Fibroblast of upper back skin (primary cell): ENCODE measurements at regions not wholly inside any gene's neighbourhood (a gene's known extent, or its start where the extent isn't known, plus 50 kb on each side); places are given as distances from the start of the nearest gene placed in this dataset.
A peak's percentile ranks its signal among the peaks of the same experiment; 100 is the strongest.

Experiments used
- DNase-seq: peaks from one replicate; pipeline ENCODE4 v3.0.0-alpha.2; 2013

DNA sequence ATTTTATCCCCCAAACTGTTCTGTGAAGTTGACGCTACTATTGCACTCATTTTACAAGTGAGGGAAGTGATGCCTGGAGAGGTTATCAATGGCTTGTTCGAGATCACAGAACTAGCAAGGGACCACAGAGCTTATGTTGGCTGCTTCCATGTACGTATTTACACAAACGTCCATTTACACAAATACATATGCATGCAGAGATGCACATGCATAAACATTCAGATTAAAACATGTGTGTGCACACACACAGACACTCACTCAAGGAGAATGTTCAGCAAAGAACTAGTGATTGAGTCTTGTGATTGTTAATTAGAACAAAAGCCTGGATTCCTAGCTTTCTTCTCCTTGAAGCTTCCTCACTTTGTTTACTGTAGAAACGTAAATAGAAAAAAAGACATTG, 321.5 kb upstream of the CHD6 start:
- DNase-seq = no peak

DNA sequence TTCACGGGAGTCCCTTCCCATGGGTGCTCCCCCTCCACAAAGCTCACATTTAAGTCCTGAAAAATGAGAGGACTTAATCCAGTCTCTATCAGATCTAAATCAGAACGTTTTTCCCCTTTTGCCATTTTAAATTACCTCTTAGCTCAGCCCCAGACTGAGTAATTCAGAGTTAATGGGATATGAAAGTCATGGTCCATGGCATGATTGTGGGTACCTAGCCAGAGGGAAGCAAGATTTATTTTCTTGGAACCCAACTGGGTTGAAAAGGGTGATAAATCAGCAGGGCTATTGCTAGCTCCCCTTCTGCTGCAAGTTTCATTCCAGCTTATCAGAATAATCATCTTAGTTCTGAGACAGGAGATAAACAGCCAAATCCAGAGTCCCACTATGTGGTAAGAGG, 320.2 kb upstream of the CHD6 start:
- DNase-seq = no peak

DNA sequence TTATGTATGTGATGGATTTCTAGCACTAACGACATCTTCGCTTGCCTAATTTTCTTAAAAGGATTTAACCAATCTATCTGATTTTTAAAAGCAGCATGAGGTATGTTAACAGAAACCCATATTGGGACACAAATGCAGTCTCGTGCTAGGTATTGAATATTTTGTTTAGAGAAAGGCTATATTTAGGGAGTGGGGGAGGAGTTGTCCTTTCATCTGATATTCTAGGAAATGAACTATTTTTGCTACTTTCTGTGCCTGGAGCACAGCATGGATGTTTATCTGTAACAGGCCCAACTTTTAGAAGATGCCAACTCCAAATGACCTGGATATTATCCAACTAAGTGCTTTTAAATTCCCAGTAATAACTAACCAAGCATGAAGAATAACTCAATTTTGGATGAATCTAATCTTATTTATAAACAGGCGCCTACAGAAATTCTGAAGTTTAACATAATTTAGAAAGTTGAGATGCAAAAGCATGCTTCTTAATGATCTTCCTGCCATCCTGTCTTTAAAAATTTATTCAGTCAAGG, 317.1 kb upstream of the CHD6 start:
- no peak for DNase-seq

DNA sequence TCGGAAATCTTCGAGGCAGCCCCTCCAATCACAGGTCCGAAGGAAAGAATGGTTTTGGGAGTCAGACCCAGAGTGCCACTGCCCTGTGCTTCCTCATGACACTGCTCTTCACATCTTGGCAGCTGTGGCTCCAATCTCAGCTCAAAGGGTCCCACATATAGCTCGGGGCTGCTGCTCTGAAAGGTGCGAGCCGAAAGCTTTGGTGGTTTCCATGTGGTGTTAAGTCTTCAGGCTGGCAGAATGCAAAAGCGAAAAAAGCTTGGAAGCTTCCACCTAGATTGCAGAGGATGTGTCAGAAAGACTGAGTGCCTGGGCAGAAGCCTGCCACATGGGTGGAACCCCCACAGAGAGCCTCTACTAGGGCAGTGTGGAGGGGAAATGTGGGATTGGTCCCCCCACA, 314.3 kb upstream of the CHD6 start:
- no peak for DNase-seq

DNA sequence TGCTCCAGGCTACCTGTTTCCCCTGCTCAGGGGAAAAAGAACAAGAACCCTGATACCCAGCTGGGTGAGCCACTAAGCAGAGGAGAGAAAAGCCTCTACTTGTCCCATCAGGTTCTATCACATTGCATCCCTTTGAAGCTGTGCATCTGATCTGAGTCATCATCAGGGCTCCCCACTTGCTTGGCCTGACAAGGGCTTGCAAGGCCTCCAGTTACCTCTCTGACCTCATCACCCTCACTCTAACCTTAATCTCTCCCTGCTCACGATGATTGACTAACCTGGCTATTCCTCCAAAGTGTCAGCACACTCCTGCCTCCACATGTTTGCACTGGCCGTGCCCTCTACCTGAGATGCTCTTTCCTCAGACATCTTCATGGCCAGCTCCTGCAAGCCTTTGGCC, 309.5 kb upstream of the CHD6 start:
- no peak for DNase-seq

DNA sequence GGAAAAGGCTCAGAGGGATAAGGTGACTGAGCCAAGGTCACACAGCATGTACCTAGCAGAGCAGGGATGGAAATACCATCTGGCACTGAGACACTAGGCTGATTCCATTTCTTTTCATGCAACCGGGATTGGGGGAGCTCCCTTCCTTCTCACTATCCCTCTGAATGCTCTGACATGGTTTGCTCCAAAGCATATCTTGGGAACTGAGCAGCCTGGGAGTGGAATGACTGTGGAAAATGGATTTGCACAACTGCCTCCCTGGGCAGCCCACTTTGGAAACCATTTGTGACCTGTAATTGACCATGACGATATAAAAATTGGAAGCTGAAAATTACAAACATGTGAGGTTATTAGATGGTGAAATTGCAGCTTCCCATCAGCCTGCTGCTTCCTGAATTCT, 309.0 kb upstream of the CHD6 start:
- DNase-seq = no peak

DNA sequence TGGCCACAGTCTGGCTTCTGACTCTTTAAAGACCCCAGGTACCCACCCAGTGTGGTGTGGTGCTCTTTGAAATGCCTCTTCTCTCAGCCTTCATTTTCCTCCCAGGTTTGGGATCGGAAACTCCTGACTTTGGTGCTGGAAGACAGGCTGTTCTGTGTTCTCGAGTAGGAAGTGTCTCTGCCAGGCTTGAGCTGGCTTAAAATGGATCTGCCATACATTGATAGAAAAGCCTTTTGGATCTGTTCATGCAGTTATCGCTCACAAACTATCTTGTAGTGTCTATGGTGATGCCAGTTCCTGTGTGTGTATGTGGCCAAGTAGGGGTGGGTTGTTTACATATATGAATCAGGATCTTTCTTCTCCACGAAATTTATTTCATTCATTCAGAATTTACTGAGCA, 307.3 kb upstream of the CHD6 start:
- DNase-seq = no peak

DNA sequence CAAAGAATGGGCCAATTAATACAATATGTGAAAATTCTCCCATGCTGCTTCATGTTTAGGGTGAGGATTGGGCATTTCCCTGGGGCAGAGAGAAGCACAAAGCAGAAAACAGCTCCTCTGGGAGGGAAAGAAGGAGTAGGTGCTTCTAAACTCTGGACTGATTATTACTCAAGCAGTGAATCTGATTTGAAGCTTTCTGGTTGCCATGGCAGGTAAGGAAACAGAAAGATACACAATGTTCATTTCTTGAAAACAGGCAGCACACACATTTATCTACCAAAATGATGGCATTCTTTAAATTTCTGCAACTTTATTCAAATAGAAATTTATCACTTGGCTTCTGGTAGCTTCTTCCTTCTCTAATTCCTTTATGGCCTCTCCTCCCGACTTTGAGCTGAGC, 305.4 kb upstream of the CHD6 start:
- no peak for DNase-seq

DNA sequence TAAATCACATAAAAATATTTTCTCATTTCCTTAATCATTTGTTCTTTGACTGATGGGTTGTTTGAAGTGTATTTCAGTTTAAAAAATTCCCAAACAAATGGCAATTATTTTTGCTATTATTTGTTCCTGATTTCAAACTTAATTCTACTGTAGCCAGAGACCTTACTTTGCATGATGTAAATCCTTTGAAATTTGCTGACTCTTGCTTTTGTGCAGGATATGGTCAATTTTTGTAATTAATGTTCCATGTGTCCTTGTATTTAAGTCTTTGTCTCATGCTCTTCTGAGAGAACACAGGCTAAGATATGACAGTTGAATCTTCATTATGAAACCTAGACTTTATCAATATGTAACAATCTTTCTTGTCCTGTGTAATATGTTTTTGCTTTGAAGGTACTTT, 295.0 kb upstream of the CHD6 start:
- DNase-seq = no peak

DNA sequence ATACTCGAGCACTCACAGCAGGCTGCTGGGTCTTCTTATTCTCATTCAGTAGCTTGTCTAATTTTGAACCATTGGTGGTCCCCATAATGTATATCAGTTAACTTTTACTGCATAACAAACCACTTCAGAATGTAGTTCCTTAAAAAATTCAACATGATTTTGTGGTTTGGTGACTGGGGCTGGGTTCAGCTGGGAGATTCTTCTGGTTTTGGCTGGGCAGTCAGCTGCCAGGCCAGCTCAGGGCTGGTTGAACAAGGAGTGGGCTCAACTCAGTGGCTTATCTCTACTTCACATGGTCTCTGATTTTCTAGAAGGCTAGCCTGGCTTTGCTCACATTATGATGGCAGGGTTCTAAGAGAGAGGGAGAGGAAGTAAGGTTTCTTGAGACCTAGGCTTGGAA, 292.4 kb upstream of the CHD6 start:
- no peak for DNase-seq

DNA sequence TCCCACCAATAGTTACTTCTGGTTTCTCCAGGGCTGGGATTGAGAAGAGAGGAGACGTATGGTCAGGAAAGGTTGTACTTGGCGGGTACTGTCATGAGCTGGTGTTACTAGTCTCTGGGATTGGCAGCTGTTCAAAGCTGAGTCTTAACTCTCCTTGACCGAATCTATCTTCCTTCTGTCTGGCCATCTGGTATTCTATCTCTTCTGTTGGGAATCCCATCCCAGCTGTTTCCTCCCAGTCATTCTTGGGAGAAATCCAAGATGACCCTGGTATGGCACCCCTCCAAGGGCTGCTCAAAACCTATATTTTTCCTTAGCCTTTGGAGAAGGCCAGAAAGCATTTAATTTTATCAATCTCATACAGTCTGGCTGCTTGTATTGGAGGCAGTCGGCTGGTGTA, 287.0 kb upstream of the CHD6 start:
- DNase-seq = no peak

DNA sequence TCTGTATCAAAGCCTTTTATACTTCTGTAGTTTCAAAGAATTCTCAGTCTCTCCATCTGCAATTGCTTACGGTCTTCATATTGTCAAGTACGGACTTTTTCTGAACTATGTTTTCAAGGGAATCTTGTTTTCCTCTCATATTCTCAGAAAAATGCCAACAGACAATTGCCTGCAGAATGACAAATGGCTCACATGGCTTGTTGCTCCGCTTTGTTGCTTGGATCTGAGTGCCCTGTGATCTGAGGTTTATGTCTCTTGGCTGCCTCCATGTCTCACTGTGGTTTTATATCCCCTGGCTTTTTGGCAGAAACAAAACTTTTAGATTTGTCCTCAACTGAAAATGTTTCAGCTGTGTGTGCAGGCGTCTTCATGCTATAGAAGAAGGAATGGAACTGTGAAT, 285.4 kb upstream of the CHD6 start:
- DNase-seq = no peak

DNA sequence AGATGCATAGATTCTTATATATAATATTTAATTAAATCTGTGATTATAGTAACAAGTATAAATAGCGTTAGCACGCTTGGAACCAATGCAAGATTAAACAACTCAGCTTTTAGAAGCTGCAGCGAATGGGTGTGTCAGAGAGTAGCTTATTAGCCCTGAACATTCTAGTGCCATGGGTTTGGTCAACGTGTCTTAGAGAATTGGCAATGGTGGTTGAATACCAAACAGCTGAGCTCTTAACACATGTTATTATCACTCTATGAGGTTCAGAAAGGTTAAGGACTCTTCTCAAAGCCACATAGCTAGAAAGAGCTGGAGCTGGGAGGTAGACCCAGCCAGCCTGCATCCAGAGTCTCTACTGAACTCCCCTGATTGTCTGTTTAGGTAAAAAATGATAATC, 284.2 kb upstream of the CHD6 start:
- no peak for DNase-seq

DNA sequence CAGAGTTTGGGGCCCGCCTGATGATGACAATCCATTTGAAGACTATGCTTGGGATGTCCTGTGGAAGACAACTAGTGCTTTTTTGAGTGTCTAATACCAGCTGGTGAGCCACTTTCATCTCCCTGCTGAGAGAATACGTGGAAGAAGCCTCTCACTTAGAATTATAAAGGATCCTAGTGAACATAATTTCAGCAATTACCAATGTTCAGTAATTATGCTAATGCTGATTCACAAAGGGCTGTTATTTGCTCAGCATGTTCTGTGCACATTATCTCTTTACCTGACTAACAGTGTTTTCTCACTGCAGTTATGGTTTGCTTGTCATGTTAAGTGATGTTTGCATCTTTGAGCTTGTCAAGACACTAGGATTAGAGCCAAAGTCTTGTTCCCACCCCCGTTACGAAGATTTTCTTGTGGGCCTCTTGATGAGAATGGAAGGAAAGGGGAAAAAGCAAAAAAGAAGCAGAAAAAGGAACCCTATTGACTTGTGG, 282.1 kb upstream of the CHD6 start:
- no peak for DNase-seq

DNA sequence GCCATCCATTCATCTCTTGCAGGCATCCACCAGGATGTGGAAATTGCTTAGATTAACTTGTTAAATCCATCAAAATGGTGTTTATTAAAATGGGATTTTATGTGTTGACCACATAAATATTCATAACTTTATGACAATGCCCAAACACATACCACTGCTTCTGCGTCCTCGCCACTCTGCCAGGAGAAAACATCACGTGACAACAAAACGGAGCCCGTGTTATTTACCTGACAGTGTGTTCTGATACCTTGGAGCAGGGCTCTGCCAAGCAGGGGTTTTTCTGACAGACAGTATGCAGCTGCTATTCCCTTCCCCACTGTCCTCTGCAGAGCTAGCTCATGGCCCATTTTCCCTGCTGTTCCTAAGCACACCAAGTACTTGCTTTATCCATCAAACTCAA, 279.5 kb upstream of the CHD6 start:
- no peak for DNase-seq

DNA sequence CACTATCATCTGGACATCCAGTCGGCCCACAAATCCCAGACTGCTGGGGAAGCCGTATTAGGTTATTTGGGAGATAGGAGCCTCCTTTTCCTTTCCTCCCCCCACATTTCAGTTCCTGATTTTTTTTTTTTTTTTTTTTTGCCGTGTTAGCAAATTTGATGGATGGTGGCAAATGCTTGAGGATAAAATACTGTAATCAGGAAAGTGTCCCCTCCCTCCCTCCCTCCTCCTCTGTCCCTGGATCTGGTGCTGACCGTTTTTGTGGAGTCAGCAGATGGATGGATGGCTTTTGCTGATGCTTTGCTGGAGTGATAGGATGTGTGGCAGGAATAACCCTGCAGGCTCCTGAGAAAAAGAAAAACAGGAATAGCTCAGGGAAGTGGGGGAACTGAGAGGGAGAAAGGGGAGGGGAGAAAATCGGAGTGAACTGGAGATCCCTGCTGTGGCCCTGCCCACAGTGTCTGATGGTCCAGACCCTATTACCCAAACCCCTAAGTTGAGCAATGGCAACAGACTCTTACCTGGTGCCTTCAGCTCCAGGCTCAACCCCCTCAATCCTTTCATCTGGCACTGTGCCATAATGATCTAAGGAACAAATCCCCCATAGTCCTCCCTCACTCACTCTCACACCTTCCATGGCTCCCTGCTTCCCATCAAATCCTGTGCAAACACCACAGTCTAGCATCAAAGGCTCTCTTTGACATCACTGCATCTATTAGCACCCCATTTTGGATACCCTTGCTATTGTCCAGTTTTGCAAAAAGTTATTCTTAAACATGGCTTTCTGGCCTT, 277.3 kb upstream of the CHD6 start:
- no peak for DNase-seq

DNA sequence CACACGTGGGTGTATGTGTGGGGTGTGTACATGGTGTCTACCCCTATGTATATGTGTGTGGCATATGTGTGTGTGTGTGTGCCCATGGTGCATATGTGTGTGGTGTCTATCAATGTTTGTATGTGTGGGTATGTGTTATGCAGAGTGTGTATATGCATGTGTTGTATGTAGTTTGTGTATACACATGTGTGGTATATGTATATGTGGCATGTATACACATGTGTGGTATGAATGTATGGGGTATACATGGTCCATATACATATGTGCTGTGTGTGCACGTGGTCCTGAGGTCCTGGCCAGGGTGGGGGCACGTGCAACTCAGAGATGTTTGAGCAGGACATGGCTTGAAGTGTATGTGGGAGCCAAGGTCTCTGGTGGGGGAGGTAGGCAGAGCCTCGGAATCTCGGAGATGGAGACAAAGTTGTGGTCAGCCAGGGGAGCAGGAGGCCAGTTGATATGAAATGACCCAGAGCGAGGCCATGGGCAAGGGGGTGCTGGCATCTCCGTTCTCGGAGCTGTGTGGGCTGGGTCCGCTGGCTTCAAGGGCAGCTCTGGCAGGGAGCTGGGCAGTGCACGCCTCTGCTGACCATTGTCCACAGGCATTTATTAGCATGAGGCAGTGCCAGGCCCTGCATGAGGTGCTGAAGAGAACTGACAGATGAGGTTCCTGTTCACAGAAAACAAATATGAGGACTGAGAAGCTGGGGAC, 276.2 kb upstream of the CHD6 start:
- DNase-seq = no peak

DNA sequence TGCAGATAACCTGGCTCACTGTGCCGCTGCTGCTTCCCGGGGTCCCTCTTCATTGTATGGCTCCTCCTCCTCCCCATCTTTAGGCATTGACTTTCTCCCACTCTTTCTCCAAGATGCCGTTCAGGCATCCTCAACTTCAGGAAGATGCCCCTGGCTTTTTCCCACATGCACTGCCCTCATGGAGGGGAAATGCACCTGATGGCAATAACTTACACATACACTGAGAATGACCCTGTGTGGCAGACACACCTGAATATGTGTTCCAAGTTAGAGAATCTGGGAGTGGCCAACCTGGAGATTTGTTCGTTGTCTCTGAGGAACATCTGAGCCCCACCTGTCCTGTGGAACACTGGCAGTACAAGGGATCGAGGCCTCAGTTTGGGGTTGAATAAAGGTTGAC, 273.9 kb upstream of the CHD6 start:
- no peak for DNase-seq

DNA sequence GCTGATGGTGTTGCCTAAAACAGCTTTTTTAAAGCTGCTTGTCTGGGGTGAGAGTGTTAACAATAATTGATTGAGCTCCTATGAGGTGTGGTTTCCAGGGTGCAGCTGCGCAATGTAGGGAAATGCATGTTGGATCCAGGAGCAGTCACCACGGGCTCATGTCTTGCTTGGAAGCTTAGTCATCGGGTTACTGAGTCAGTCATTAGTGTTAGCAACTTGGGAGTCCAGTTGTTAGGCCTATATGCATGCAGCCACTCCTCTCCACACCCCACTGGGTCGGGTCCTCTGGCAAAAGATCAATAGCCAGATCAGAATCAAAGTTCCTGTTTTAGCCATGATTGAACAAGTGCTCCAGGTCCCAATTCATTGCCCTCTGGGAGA, 271.7 kb upstream of the CHD6 start:
- DNase-seq = peak; percentile 4

DNA sequence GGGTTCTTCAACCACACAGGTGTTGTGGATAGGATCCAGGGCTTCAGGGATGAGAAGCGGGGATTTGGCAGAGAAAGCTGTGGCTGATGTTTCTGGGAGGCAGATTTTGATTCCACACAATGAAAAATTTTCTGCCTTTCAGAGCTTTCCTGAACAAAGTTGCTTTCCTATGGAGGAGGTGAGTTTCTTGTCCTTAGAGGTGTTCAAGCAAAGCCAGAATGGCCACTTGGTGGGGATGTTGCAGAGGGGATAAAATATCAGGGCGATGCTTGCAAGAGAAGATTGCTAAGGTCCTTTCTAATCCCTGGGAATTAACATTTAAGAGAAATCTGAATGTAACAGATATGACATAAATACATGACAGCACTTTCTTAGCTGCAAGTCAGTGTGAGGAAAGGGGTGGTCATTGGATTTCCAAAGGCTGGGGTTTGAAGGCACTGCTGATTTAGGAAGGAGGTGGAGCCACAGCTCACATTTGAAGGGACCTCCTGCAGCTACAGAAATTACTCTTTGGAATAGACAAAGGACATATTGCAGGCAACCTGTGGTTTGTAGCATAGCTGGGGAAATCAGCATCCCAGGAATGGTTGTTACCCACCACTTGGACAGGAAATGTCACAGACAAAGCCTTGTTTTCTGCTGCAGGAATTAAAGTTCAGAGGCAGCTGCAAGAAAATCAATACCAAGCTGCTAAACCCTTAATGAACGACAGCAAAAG, 271.1 kb upstream of the CHD6 start:
- no peak for DNase-seq

DNA sequence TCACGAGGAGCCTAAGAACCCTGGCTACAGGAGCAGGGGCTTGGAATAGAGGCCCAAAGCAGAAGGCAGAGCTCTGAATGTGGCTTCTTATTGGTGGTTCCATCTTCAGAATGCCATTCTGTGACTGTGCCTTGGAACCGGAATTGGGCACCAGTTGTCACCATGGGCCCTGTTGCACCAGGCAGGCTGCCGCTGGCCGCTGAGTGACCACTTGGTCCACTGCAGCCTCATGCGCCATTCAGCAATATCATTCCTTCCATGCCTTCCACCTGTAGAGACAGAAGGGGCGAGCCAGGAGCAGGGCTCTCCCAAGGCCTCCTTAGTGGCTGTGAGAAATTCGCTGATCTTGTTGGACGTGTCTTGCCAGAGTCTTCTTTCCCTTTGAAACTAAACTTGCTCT, 270.3 kb upstream of the CHD6 start:
- no peak for DNase-seq

DNA sequence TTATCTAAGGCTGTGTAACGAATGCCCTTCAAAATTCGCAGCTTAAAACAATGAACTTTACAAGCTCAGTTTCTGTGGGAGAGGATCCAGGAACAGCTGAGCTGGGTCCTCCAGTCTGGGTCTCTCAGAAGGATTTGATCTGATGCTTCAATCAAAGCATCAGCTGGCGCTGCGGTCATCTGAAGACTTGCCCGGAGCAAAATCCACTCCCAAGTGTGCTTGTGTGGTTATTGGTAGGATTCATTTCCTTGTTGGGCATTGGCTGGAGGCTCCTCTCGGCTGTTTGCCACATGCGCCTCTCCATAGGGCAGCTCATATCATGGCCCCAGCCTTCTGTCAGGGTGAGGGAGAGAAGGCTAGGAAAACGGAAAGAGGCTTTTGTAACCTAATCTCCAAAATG, 269.3 kb upstream of the CHD6 start:
- no peak for DNase-seq

DNA sequence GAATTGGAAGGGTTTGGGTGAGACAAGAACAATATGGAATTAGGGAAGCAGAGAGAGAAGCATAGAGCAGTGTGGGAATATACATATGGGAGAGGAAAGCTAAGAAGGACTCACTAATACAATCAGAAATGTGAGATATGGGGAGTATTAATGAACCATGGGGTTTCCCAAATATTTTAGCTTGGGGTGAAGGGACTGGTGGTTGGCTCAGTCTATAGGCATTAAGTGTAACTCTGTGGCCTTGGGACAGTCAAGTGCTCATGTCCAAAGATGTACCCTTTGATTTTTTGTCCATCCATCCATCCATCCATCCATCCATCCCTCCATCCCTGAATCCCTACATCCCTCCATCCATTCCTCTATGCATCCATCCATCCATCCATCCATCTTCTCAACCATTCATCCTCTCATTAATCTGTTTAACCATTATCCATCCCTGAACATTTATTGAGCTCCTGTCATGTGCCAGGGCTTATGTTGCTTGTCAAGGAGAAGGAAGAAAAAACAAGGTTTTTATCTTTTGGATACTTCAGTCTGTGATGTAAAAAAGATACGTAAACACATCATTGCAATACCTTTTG, 263.4 kb upstream of the CHD6 start:
- DNase-seq = no peak
